HEK293T (cell line): ENCODE measurements at regions not wholly inside any gene's neighbourhood (a gene's known extent, or its start where the extent isn't known, plus 50 kb on each side); places are given as distances from the start of the nearest gene placed in this dataset.

Experiments used
- FOXK2 ChIP-seq: fragments of 450-650 bp; IDR thresholded peaks from 2 replicates; pipeline ENCODE4 v1.6.1; 2016; ENCODE audit warnings: mild to moderate bottlenecking
- SP1 ChIP-seq: fragments of 450-650 bp; IDR thresholded peaks from 2 replicates; pipeline ENCODE4 v1.6.1; 2017

GRCh38 chr3:139264375-139264774 is 79.4 kb upstream of the MRPS22 start:
- TF ChIP-seq SP1 (no peak), FOXK2 (no peak)
